ENCODE measurements at regions not wholly inside any gene's neighbourhood (a gene's known extent, or its start where the extent isn't known, plus 50 kb on each side); places are given as distances from the start of the nearest gene placed in this dataset.

DNA sequence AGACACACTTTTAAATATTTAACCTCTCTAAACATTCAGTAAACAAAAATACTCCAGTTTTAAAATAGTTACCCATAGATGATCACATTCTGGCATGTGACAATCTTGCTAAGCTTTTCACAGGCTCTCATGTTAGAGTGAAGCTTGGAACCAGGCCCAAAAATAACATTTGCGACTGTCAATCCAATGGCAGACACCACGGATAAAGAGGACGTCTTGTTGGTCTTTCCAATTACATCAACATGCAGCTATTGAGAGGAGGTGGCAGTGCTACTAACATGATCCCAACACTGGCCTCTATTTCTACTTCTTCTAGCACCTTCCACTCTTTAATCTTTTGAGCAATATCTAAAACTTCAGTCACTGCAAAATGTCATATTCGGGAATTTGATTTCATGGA lies 970.8 kb upstream of the TENM3 start:
- TF ChIP-seq, protein P1, sequence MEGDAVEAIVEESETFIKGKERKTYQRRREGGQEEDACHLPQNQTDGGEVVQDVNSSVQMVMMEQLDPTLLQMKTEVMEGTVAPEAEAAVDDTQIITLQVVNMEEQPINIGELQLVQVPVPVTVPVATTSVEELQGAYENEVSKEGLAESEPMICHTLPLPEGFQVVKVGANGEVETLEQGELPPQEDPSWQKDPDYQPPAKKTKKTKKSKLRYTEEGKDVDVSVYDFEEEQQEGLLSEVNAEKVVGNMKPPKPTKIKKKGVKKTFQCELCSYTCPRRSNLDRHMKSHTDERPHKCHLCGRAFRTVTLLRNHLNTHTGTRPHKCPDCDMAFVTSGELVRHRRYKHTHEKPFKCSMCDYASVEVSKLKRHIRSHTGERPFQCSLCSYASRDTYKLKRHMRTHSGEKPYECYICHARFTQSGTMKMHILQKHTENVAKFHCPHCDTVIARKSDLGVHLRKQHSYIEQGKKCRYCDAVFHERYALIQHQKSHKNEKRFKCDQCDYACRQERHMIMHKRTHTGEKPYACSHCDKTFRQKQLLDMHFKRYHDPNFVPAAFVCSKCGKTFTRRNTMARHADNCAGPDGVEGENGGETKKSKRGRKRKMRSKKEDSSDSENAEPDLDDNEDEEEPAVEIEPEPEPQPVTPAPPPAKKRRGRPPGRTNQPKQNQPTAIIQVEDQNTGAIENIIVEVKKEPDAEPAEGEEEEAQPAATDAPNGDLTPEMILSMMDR (IDR thresholded peaks at IDR 0.05): no peak
- TF ChIP-seq POLR2A (IDR thresholded peaks at IDR 0.05): no peak
